Endothelial cell (in vitro differentiated cells): ENCODE measurements at regions not wholly inside any gene's neighbourhood (a gene's known extent, or its start where the extent isn't known, plus 50 kb on each side); places are given as distances from the start of the nearest gene placed in this dataset.
"Not testable (repeated sequence)": the region's sequence is repeated elsewhere in the genome, so short reads cannot be mapped to it uniquely, and the experiment has no call there.

Source experiments
- DNase-seq: peaks from one replicate; pipeline ENCODE4 v3.0.0; 2021; ENCODE audit warnings: low spot score
- H3K27ac Mint-ChIP-seq: one replicate; pipeline ENCODE4 v1.8.0; 2021; ENCODE audit warnings: mixed read lengths, inconsistent platforms; ENCODE audit not compliant: unreplicated experiment
- H3K27me3 Mint-ChIP-seq: one replicate; pipeline ENCODE4 v1.8.0; 2021; ENCODE audit warnings: mild to moderate bottlenecking, moderate library complexity, mixed read lengths, inconsistent platforms; ENCODE audit not compliant: unreplicated experiment
- H3K36me3 Mint-ChIP-seq: one replicate; pipeline ENCODE4 v1.8.0; 2021; ENCODE audit warnings: mild to moderate bottlenecking, low read depth, mixed read lengths, inconsistent platforms; ENCODE audit not compliant: unreplicated experiment
- H3K4me1 Mint-ChIP-seq: one replicate; pipeline ENCODE4 v1.8.0; 2021; ENCODE audit warnings: mild to moderate bottlenecking, mixed read lengths, inconsistent platforms; ENCODE audit not compliant: unreplicated experiment
- H3K4me3 Mint-ChIP-seq: one replicate; pipeline ENCODE4 v1.8.0; 2021; ENCODE audit warnings: mild to moderate bottlenecking, mixed read lengths, inconsistent platforms; ENCODE audit not compliant: unreplicated experiment
- H3K9me3 Mint-ChIP-seq: one replicate; pipeline ENCODE4 v1.8.0; 2021; ENCODE audit warnings: mixed read lengths, inconsistent platforms; ENCODE audit not compliant: unreplicated experiment
- CTCF ChIP-seq: fragments of 200-600 bp; sonication (generic); IDR thresholded peaks from one replicate; pipeline ENCODE4 v1.5.0; 2021; ENCODE audit warnings: antibody characterized with exemption; ENCODE audit not compliant: unreplicated experiment

DNA sequence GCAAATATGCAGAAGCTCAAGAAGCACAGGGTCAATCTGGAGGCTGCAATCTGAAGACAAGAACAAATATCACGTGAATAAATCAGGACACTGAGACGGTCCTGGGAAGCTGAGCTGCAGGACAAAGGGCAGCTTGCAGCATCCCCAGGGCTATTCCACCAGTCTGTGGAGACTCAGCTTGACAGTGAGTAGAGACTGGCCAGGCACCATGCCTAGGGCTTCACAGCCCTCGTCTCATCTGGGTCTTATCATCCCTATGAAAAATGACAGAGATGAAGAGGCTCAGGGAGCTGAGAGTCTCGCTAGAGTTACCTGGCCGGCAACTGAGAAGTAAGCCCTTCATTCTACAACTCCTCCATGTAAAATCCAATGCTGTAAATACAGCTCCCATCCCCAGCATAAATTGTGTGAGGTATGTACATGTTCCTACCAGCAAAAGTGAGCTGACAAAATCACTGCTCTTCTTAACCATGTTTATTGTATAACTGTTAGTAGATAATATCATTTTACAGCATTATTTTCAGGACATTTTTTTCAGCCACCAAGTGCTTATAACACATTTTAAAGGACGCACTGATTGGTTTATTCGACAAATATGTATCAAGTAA is 186.6 kb upstream of the IGFBP3 start:
- DNase-seq = no peak
- Mint-ChIP-seq H3K36me3 (no peaks in the 10 kb centered on the region), H3K4me1 (no peaks in the 10 kb centered on the region), H3K4me3 (no peak overlapping the region), H3K27me3 (no peaks in the 10 kb centered on the region), H3K27ac (no peak overlapping the region), H3K9me3 (no peaks in the 10 kb centered on the region)
- no peak for TF ChIP-seq CTCF

- no peak overlapping the region for H3K27ac Mint-ChIP-seq
- H3K9me3 Mint-ChIP-seq = no peaks in the 10 kb centered on the region
- H3K4me1 Mint-ChIP-seq = no peaks in the 10 kb centered on the region
- no peaks in the 10 kb centered on the region for H3K27me3 Mint-ChIP-seq
- DNase-seq = no peak
- no peak for TF ChIP-seq CTCF
- no peak overlapping the region for H3K4me3 Mint-ChIP-seq
- H3K36me3 Mint-ChIP-seq = no peaks in the 10 kb centered on the region
These were observed 179.4 kb upstream of the IGFBP3 start for GRCh38 chr7:46100521-46100920.

GRCh38 chr7:46099076-46099475 is 178.0 kb upstream of the IGFBP3 start:
- no peak for TF ChIP-seq CTCF
- Mint-ChIP-seq H3K27ac (no peak overlapping the region), H3K4me3 (no peak overlapping the region), H3K4me1 (no peaks in the 10 kb centered on the region), H3K27me3 (no peaks in the 10 kb centered on the region), H3K9me3 (no peaks in the 10 kb centered on the region), H3K36me3 (no peaks in the 10 kb centered on the region)
- DNase-seq = no peak

DNA sequence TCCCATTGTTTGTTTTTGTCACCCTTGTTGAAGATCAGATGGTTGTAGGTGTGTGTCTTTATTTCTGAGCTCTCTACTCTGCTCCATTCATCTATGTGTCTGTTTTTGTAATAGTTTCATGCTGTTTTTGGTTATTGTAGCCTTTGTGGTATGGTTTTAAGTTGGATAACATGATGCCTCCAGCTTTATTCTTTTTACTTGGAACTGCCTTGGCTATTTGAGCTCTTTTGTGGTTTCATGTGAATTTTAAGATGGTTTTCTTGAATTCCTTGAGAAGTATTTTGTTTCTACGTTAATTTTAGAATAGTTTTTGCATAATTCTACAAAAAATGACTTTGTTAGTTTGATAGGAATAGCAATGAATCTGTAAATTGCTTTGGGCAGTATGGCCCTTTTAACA is 170.0 kb upstream of the IGFBP3 start:
- H3K4me3 Mint-ChIP-seq = no peak overlapping the region
- H3K9me3 Mint-ChIP-seq = no peaks in the 10 kb centered on the region
- TF ChIP-seq CTCF = no peak
- no peak overlapping the region for H3K27ac Mint-ChIP-seq
- peaks cover 5% of the 10 kb centered on the region for H3K4me1 Mint-ChIP-seq
- H3K27me3 Mint-ChIP-seq = no peaks in the 10 kb centered on the region
- H3K36me3 Mint-ChIP-seq = no peaks in the 10 kb centered on the region
- DNase-seq = no peak

GRCh38 chr7:46089281-46089680 is 168.2 kb upstream of the IGFBP3 start:
- no peak for TF ChIP-seq CTCF
- H3K27ac Mint-ChIP-seq = no peak overlapping the region
- DNase-seq = no peak
- no peaks in the 10 kb centered on the region for H3K36me3 Mint-ChIP-seq
- no peaks in the 10 kb centered on the region for H3K27me3 Mint-ChIP-seq
- no peak overlapping the region for H3K4me3 Mint-ChIP-seq
- H3K4me1 Mint-ChIP-seq = peaks cover 5% of the 10 kb centered on the region
- H3K9me3 Mint-ChIP-seq = no peaks in the 10 kb centered on the region

DNA sequence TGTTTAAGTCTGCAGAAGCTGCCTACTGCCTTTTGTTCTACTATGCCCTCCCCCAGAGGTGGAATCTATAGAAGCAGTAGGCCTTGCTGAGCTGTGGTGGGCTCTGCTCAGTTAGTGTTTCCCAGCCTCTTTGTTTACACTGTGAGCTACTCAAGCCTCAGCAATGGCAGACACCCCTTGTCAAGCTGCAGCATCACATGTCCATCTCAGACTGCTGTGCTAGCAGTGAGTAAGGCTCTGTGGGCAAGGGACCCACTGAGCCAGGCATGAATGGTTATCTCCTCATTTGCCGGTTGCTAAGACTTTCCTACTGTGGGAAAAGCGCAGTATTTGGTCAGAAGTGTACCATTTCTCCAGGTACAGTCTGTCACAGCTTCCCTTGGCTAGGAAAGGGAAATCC is 167.4 kb upstream of the IGFBP3 start:
- not testable (repeated sequence) for H3K4me1 Mint-ChIP-seq, DNase-seq, H3K27ac Mint-ChIP-seq, H3K9me3 Mint-ChIP-seq, H3K36me3 Mint-ChIP-seq, H3K27me3 Mint-ChIP-seq, H3K4me3 Mint-ChIP-seq
